C4-2B (cell line): ENCODE measurements at regions not wholly inside any gene's neighbourhood (a gene's known extent, or its start where the extent isn't known, plus 50 kb on each side); places are given as distances from the start of the nearest gene placed in this dataset.
"Not testable (repeated sequence)": the region's sequence is repeated elsewhere in the genome, so short reads cannot be mapped to it uniquely, and the experiment has no call there.

Experiments
- CTCF ChIP-seq: fragments of 450-650 bp; conservative IDR thresholded peaks from 2 replicates; pipeline ENCODE4 v1.5.1; 2017; ENCODE audit warnings: mild to moderate bottlenecking
- ZFX ChIP-seq: fragments of 450-650 bp; IDR thresholded peaks from 2 replicates; pipeline ENCODE4 v1.6.1; 2017

GRCh38 chr14:59026640-59027039 is 161.8 kb upstream of the DAAM1 start:
- not testable (repeated sequence) for TF ChIP-seq CTCF, ZFX
